ENCODE measurements at regions not wholly inside any gene's neighbourhood (a gene's known extent, or its start where the extent isn't known, plus 50 kb on each side); places are given as distances from the start of the nearest gene placed in this dataset.
"Not testable (repeated sequence)": the region's sequence is repeated elsewhere in the genome, so short reads cannot be mapped to it uniquely, and the experiment has no call there.

- DNase-seq = no peak
These were observed 379.9 kb downstream of the PIK3C3 start for GRCh38 chr18:42334931-42335330.

GRCh38 chr18:42336139-42336538, 381.1 kb downstream of the PIK3C3 start:
- DNase-seq = no peak

- DNase-seq = not testable (repeated sequence)
These were observed 382.3 kb downstream of the PIK3C3 start for GRCh38 chr18:42337337-42337736.

GRCh38 chr18:42338683-42339082, 383.6 kb downstream of the PIK3C3 start:
- DNase-seq = no peak

GRCh38 chr18:42339372-42339771, 384.3 kb downstream of the PIK3C3 start:
- DNase-seq = no peak

- no peak for DNase-seq
These were observed 385.5 kb downstream of the PIK3C3 start for GRCh38 chr18:42340423-42341009.

GRCh38 chr18:42341423-42341822, 386.4 kb downstream of the PIK3C3 start:
- DNase-seq = no peak

GRCh38 chr18:42348722-42349121, 393.7 kb downstream of the PIK3C3 start:
- no peak for DNase-seq

- DNase-seq = no peak
These were observed 396.4 kb downstream of the PIK3C3 start for GRCh38 chr18:42351455-42351854.

- no peak for DNase-seq
These were observed 405.7 kb downstream of the PIK3C3 start for GRCh38 chr18:42360716-42361115.

GRCh38 chr18:42363446-42364441, 408.7 kb downstream of the PIK3C3 start:
- no peak for DNase-seq

- DNase-seq = no peak
These were observed 409.7 kb downstream of the PIK3C3 start for GRCh38 chr18:42364766-42365165.

- DNase-seq = no peak
These were observed 410.6 kb downstream of the PIK3C3 start for GRCh38 chr18:42365591-42365990.

GRCh38 chr18:42373584-42373983, 418.6 kb downstream of the PIK3C3 start:
- no peak for DNase-seq

- DNase-seq = no peak
These were observed 419.9 kb downstream of the PIK3C3 start for GRCh38 chr18:42374961-42375360.

GRCh38 chr18:42378854-42379253, 423.8 kb downstream of the PIK3C3 start:
- DNase-seq = not testable (repeated sequence)

- not testable (repeated sequence) for DNase-seq
These were observed 426.2 kb downstream of the PIK3C3 start for GRCh38 chr18:42381236-42381635.

GRCh38 chr18:42392416-42392815, 437.4 kb downstream of the PIK3C3 start:
- DNase-seq = no peak

GRCh38 chr18:42392926-42393325, 437.9 kb downstream of the PIK3C3 start:
- no peak for DNase-seq

GRCh38 chr18:42394238-42394637, 439.2 kb downstream of the PIK3C3 start:
- no peak for DNase-seq

- DNase-seq = no peak
These were observed 446.2 kb downstream of the PIK3C3 start for GRCh38 chr18:42401131-42401673.

- no peak for DNase-seq
These were observed 449.1 kb downstream of the PIK3C3 start for GRCh38 chr18:42404151-42404550.

- DNase-seq = no peak
These were observed 454.0 kb downstream of the PIK3C3 start for GRCh38 chr18:42409005-42409404.

- no peak for DNase-seq
These were observed 457.2 kb downstream of the PIK3C3 start for GRCh38 chr18:42412281-42412680.

All from activated naive CD4-positive, alpha-beta T cell treated with anti-CD3 and anti-CD28 coated beads, Interleukin-2, amount 50 U/mL, for 16 hours (primary cell).